ENCODE measurements at regions not wholly inside any gene's neighbourhood (a gene's known extent, or its start where the extent isn't known, plus 50 kb on each side); places are given as distances from the start of the nearest gene placed in this dataset.
"Not testable (repeated sequence)": the region's sequence is repeated elsewhere in the genome, so short reads cannot be mapped to it uniquely, and the experiment has no call there.

DNA sequence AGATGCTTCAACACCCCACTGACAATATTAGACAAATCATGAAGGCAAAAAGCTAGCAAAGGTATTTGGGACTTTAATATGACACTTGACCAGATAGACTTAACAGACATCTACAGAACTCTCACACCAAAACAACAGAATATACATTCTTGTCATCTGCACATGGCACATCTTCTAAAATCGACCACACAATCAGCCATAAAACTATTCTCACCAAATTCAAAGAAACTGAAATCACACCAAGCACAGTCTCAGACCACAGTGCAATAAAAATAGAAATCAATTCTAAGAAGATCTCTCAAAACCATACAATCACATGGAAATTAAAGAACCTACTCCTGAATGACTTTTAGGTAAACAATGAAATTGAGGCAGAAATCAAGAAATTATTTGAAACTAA, 340.8 kb downstream of the PPP1R2C start:
- no peak for DNase-seq

DNA sequence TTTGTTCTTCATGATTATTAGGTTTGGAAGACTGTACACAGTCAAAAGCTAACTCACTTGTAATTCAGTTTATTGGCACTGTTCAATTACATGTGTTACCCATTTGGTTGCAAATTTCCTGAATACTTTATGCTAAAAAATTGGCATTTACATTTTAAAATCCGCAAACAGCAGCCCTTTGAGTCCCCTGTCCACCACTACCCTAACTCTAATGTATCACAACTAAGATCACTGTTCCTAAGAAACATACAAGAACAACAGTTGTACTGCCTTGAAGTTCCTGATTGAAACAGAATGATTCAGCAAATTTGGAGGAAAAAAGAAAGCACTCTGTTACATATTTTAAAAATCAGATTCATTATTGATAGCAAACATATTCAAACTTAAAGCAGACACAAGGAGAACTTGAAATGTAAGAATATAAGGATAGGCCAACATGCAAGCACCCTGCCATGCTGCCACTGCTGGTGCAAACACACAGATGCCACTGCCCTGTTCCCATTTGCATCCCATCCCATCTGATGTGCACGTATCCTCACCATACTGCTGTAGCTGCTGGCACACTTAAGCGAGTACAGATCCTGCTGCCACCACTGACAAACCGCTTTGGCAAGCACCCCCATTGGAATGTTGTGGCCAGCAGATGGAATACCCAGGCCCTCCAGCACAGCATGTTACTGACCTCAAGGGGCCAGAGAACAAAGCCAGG, 343.4 kb downstream of the PPP1R2C start:
- DNase-seq, result no peak

DNA sequence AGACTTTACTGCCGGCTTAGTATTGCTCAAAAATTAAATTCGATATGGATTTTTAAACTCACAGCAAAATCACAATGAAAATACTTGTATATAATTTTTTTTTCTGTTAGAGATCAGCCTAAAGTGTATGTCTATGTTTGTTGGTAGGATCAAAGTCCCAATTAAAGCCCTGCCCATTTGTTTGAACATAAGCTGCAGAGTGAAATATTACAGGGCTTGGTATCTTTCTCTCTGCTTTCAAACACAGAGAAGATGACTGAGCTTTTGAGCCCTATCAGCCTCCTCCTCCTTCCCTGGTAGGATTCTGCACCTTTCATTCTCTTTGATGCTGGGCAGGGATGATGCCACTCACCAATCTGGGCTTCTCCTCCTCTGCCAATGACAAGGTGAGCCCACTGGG, 345.4 kb downstream of the PPP1R2C start:
- DNase-seq, result no peak

DNA sequence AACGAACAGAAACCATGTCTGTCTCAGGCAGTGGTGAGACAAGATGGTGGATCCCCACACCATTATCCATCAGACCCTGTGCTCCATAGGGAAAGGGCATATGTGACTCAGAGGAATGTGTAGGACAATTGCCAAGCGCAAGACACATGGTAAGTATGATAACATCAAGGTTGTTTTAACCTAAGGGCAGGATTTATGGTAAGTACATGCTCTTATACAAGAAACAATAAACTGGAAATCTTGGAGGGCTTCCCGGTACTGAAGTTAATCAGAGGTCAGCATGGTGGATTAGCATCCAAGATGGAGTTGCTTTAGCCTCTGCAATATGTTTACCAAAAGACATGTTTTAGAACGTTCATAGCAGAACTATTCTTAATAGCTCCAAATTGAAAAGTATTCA, 355.0 kb downstream of the PPP1R2C start:
- DNase-seq, result no peak

DNA sequence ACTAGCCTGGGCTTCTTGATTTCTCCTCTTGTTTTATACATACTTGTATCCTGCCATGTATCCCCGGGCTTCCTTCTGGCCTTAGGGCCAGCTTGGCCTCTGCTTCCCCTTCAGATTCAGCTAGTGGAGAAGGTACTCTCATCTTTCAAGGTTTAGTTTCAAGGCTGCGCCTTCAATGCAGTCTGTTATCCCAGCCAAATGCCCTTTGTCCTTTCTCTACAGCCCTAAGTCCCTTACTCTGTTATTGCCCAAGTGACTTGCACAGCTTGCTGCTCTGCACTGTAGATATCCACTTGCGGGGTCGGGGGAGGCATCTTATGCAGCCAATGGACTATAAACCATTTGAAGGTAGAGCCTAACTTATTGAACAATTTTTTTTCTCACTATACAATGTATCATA, 357.5 kb downstream of the PPP1R2C start:
- DNase-seq, result no peak

DNA sequence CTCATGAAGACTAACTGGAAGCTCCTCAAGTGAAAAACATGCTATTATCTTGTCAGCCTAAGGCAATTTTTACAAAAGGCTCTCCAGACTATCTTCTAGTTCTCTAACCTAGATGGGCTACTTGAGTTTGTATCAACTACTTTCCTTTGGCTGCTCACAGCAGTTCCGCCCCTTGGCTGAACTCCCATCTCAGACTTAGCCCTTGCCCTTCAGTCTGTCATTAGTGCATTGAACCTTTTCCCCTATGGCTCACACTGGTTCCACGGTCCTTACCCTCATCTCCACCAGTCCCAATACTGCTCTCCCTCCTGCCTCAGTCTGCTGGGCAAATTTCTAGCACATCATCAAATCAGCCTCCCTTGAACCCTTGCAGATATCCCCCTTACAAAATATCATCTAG, 362.3 kb downstream of the PPP1R2C start:
- no peak for DNase-seq

DNA sequence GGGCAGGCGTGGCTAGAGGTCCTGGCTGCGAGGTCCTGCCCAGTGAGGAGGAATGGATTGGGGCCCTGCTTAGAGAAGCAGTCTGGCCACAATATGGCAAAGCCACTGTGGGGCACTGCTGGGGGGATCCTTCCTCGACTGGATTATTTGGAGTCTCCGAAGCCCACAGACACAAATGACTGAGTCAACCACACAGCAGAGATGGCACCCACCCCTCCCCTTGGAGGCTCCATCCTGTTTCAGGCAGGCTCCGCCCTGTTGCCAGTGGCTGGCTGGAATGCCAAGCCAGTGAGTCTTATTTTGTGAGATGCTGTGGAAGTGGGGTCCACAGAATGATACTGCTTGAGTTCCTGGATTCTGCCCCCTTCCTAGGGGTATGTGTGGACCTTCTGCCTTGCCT, 363.9 kb downstream of the PPP1R2C start:
- DNase-seq, result no peak

DNA sequence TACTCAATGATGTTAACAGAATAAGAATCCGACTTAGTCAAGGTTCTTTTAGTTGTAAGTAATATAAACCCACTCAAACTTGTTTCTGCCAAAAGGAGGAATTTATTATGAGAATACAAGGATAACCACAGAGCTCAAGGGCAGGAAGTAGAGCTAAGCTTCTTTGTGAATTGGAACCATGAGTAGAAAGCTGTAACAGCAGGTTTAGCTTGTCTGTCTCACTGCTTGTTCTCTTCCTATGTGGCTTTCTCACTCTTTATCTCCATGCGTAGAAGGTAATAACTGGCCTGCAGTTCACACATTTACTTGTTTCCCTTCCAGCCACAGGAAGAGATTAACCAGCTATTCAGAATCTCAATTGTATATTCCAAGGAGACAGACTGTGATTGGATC, 378.3 kb downstream of the PPP1R2C start:
- DNase-seq, result no peak

DNA sequence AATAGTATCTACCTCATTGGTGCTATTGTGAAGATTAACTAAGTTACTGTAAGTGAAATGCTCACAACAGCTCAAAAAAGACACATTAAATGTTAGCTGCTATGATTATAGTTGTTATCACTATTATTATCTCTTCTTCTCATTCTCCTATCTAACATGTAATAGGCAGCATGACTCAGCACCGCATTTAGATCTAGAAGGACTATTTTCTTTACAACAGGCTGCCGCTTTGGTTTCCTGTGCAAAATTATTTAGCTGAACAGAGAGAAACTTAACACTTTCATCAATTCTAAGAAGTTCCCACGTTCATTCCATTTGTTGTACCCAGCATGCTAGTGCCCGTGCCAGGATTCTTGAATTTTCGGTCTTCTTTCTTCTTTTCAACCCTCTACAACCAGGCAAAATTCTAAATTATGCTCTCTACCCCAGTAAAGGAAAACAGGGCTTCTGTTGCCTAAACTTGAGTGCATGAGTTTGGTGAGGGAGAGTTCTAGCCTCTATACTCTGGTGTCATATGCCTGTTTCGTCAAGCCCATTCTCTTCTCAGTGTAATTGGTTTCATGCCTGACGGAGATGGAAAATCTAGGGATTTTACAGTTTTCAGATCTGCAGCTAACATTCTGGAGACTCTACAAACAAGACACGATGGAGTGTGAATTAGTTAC, 378.9 kb downstream of the PPP1R2C start:
- DNase-seq, result no peak

DNA sequence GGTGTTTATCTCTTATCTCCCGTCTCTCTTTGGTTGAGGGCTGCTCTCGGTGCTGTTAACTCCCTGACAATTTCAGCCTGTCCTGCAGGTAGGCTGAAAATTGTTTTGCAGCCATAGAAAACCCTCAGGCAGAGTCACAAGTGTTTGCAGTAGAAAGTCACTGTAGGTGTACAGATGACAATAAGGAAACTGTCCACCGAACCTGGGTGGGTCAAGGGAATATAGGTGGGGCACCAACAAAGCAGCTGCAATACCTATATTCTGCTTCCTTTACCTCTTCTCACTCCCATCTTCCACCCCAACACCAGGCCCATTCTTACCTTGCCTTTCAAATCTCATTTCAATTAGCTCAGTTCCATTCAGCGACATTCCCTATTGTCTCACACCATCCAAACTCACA, 381.8 kb downstream of the PPP1R2C start:
- DNase-seq, result no peak

DNA sequence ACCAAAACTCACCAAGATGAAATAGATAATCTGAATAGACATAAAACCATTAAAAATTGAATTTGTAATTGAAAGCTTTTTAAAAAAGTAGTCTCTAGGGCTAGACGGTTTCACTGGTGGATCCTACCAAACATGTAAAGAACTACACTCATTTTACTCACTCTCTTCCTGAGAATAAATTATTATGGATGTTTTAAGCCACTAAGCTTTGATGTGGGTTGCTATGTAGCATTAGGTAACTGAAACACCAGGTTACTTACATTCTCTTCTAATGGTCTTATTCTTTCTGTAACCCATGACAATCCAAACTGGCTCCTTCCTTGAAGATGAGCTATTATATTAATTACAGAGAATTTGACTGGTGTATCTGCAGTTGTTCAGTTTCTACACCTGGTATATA, 385.1 kb downstream of the PPP1R2C start:
- no peak for DNase-seq

DNA sequence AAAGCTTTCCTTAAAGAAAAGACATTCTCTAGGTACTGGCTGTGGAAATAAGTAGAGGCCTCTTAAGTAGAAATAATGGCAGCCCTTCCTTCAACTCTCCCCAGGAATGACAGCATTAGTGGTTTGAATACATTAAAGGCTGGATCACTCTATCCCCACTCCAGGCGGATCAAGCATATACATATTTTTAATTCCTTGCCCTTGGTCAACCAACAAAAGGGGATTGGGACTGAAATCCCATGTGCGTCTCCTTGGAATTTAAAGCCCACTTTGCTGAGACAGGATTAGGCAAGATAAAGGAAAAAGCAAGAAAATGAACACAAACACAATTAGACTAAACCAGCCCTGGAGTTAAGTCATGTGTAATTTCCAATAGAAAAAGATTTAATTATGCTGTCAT, 391.3 kb downstream of the PPP1R2C start:
- DNase-seq, result no peak

DNA sequence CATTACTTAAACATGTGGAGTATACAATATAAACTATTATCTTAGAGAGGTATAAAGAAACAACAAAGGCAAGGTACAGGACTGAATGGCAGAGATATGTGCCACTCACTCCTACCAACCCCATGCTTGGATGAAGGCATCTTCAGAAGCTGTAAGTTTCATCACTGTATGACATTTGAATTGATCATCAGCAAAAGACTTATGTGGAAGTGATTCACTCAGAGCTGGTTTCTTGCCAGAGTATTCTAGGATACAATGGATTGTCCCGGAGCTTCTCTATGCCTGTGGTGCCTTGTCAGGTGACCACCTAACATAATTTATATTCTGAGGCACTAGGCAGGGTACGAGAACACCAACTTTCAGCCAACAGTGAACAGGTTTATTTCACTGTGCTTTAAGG, 392.2 kb downstream of the PPP1R2C start:
- DNase-seq, result no peak

DNA sequence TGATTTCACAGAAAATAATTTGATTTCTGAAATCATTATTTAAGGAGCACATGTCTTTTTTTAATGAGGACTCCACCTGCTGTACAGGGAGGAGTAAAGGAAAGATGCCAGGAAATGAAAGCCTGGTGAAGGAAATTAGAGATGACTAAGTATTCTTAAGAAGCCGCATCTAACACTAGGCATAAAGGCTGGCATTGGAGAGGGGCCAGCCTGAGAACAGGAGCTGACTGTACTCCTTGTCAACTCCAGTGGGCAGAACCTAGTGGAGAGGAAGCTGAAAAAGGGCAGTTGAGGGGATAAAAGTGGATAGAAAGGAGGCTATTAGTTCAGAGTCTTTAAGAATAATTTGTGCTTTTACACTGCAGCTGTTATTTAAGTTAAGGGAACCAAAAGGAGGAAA, 393.0 kb downstream of the PPP1R2C start:
- no peak for DNase-seq

DNA sequence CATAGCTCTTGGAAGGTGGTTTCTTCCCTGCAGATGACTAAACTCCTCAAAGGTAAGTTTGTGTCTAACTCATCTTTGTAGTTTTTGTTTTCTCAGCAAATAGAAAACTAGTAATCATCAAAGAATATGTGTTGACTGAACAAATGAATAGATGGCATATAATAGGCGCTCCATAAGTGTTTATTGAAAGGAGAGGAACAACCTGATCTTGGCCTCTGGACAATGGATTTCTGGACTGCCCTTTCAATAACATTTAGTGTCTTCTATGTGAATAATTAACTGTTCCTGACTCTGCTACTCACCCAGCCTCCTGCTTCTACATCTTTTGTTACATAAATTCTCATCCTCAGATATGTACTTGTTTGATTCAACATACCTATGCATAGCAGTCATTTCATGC, 399.1 kb downstream of the PPP1R2C start:
- no peak for DNase-seq

DNA sequence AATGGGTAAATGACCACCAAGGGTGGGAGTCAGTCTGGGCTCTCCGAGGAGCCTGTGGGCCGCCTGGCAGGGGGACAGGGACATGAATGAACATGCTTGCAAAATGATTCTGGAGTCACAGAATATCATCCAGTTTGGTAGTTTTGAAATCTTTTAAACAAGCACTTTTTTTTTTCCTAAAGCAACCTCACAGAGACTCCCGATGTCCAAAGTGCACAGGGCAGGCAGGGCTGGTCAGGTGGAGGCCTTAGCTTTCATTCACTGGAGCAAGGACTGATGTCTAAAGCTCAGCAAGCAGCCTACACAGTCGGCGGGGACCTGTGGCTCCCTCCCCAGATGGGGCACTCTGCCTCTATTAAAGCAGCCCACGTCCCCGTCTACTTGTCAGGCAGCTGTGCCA, 402.9 kb downstream of the PPP1R2C start:
- DNase-seq, result no peak

DNA sequence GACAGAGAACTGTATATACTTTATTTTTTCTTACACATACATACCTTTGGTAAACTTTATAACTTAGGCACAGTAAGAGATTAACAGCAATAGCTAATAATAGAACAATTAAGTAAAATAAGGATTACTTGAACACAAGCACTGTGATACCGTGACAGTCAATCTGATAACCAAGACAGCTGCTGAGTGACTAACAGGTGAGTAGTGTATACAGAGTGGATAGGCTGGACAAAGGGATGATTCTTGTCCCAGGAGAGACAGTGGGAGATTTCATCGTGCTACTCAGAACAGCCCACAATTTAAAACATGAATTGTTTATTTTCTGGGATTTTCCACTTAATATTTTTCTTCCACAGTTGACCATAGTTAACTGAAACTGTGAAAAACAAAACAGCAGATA, 411.8 kb downstream of the PPP1R2C start:
- no peak for DNase-seq

DNA sequence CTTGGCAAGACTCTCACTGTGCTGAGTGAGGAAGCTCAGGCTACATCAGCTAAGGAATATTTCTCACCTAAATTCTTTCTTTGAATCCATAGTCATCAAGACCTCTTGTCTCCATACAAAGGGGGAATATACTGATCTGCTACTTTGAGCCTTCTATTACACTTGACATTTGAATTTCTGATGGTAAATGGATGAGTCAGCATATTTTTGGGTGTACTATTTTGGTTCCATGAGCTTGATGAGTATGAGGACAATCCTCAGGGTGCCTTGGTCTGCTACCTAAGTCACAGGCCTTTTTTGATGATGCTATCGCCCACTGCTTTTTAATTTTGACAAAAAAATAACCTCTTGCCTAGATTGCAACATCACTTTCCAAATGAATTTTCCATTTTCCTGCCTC, 415.7 kb downstream of the PPP1R2C start:
- no peak for DNase-seq

DNA sequence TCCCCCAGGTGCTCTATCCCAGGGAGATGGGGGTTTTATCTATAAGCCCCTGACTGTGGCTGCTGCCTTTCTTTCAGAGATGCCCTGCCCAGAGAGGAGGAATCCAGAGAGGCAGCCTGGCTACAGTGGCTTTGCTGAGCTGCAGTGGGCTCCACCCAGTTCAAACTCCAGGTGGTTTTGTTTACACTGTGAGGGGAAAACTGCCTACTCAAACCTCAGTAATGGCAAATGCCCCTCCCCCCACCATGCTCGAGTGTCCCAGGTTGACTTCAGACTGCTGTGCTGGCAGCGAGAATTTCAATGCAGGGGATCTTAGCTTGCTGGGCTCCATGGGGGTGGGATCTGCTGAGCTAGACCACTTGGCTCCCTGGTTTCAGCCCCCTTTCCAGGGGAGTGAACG, 419.6 kb upstream of the CASK start:
- DNase-seq, result not testable (repeated sequence)
